ENCODE measurements at regions not wholly inside any gene's neighbourhood (a gene's known extent, or its start where the extent isn't known, plus 50 kb on each side); places are given as distances from the start of the nearest gene placed in this dataset.

DNA sequence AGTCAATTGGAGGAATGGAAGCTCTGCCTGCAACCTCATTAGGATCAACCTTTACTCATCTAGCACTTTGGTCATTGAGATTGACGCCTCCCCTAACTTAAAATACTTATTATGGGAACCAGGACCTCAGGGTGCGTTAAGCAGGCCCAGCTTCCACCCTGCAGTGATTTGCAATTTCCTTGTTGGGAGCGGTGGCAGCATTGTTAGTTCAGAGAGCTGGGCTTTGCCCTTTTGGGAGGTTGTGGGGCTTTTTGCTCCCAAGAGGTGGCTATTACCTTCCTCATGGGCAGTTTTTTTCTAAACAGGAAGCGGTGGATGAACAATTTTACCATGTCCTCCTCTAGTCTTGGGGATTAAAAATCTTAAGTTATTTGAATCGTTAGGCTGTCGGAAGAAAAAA is 60.9 kb downstream of the TMEM215 start:
- H3K4me2 ChIP-seq (ENCODE audit: insufficient read depth, low read length): no peak overlapping the region
- H3K36me3 ChIP-seq (ENCODE audit: insufficient read depth, low read length): no peaks in the 10 kb centered on the region
- no peaks in the 10 kb centered on the region for H3K79me2 ChIP-seq (ENCODE audit: insufficient read depth, low read length)
- H2AFZ ChIP-seq (ENCODE audit: low read length): no peak overlapping the region
- no peaks in the 10 kb centered on the region for H3K27me3 ChIP-seq (ENCODE audit: insufficient read depth, low read length)
- no peaks in the 10 kb centered on the region for H4K20me1 ChIP-seq (ENCODE audit: insufficient read depth, low read length)
- no peak overlapping the region for H3K27ac ChIP-seq (ENCODE audit: low read depth, low read length)
- H3K9me3 ChIP-seq (ENCODE audit: low read depth, low read length): no peaks in the 10 kb centered on the region
- H3K4me3 ChIP-seq (ENCODE audit: insufficient read depth, low read length): no peak overlapping the region
- H3K4me1 ChIP-seq (ENCODE audit: insufficient read depth, low read length): no peaks in the 10 kb centered on the region
- no peak for DNase-seq (ENCODE audit: insufficient read length, low spot score, missing footprints)
- TF ChIP-seq, protein P1, sequence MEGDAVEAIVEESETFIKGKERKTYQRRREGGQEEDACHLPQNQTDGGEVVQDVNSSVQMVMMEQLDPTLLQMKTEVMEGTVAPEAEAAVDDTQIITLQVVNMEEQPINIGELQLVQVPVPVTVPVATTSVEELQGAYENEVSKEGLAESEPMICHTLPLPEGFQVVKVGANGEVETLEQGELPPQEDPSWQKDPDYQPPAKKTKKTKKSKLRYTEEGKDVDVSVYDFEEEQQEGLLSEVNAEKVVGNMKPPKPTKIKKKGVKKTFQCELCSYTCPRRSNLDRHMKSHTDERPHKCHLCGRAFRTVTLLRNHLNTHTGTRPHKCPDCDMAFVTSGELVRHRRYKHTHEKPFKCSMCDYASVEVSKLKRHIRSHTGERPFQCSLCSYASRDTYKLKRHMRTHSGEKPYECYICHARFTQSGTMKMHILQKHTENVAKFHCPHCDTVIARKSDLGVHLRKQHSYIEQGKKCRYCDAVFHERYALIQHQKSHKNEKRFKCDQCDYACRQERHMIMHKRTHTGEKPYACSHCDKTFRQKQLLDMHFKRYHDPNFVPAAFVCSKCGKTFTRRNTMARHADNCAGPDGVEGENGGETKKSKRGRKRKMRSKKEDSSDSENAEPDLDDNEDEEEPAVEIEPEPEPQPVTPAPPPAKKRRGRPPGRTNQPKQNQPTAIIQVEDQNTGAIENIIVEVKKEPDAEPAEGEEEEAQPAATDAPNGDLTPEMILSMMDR (IDR thresholded peaks at IDR 0.05; ENCODE audit: extremely low read depth, low read depth, low read length): no peak

DNA sequence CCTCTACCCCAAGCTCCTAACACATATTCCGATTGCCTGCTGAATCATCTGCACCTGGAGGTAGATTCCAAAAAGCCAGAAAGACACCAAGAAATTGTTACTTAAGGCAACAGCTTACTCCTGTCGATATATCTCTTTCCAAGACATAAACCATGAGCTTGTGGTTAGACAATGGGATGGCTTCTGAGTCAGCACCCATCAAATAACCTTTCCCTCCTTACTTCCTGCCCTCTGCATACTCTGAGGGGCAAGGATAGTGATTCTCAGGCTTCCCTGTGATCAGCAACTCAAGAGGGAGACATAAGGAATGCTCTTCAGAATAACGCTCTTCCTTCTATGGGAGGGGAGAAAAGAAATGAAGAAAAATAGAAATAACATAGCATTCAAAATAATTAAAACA is 70.9 kb downstream of the TMEM215 start:
- DNase-seq (ENCODE audit: insufficient read length, low spot score, missing footprints): no peak
- H3K4me1 ChIP-seq (ENCODE audit: insufficient read depth, low read length): no peaks in the 10 kb centered on the region
- no peaks in the 10 kb centered on the region for H3K27me3 ChIP-seq (ENCODE audit: insufficient read depth, low read length)
- H3K27ac ChIP-seq (ENCODE audit: low read depth, low read length): no peak overlapping the region
- H2AFZ ChIP-seq (ENCODE audit: low read length): no peak overlapping the region
- H3K36me3 ChIP-seq (ENCODE audit: insufficient read depth, low read length): no peaks in the 10 kb centered on the region
- no peaks in the 10 kb centered on the region for H3K9me3 ChIP-seq (ENCODE audit: low read depth, low read length)
- TF ChIP-seq, protein P1 (IDR thresholded peaks at IDR 0.05; ENCODE audit: extremely low read depth, low read depth, low read length): no peak
- H3K4me2 ChIP-seq (ENCODE audit: insufficient read depth, low read length): no peak overlapping the region
- H3K4me3 ChIP-seq (ENCODE audit: insufficient read depth, low read length): no peak overlapping the region
- no peaks in the 10 kb centered on the region for H4K20me1 ChIP-seq (ENCODE audit: insufficient read depth, low read length)
- no peaks in the 10 kb centered on the region for H3K79me2 ChIP-seq (ENCODE audit: insufficient read depth, low read length)

- no peaks in the 10 kb centered on the region for H3K27me3 ChIP-seq (ENCODE audit: insufficient read depth, low read length)
- no peak overlapping the region for H2AFZ ChIP-seq (ENCODE audit: low read length)
- TF ChIP-seq, protein P1 (IDR thresholded peaks at IDR 0.05; ENCODE audit: extremely low read depth, low read depth, low read length): no peak
- no peaks in the 10 kb centered on the region for H3K36me3 ChIP-seq (ENCODE audit: insufficient read depth, low read length)
- H3K4me3 ChIP-seq (ENCODE audit: insufficient read depth, low read length): no peak overlapping the region
- H3K4me1 ChIP-seq (ENCODE audit: insufficient read depth, low read length): no peaks in the 10 kb centered on the region
- H4K20me1 ChIP-seq (ENCODE audit: insufficient read depth, low read length): no peaks in the 10 kb centered on the region
- no peak for DNase-seq (ENCODE audit: insufficient read length, low spot score, missing footprints)
- no peaks in the 10 kb centered on the region for H3K9me3 ChIP-seq (ENCODE audit: low read depth, low read length)
- no peak overlapping the region for H3K27ac ChIP-seq (ENCODE audit: low read depth, low read length)
- H3K79me2 ChIP-seq (ENCODE audit: insufficient read depth, low read length): no peaks in the 10 kb centered on the region
- H3K4me2 ChIP-seq (ENCODE audit: insufficient read depth, low read length): no peak overlapping the region
Measured at GRCh38 chr9:32855752-32856151, 72.4 kb downstream of the TMEM215 start.

DNA sequence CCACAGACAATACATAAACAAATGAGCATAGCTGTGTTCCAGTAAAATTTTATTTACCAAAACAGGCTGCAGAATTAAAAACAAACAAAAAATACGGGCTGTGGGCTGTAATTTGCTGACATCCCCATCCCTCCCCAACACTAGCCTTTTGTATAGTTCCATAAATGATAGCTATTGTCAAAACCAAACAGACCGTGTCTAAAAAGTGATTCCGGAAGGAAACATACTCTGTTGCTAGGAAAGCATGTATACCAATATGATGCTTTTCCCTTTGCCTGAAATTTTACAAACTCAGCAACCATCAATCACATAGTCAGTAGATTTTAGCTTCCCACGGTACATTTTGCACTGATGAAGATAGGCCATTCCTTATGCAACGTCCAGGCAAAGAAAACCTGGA is 80.0 kb downstream of the TMEM215 start:
- H3K4me2 ChIP-seq (ENCODE audit: insufficient read depth, low read length): no peak overlapping the region
- no peaks in the 10 kb centered on the region for H3K27me3 ChIP-seq (ENCODE audit: insufficient read depth, low read length)
- TF ChIP-seq, protein P1 (IDR thresholded peaks at IDR 0.05; ENCODE audit: extremely low read depth, low read depth, low read length): no peak
- H3K36me3 ChIP-seq (ENCODE audit: insufficient read depth, low read length): no peaks in the 10 kb centered on the region
- no peak overlapping the region for H3K27ac ChIP-seq (ENCODE audit: low read depth, low read length)
- H3K9me3 ChIP-seq (ENCODE audit: low read depth, low read length): no peaks in the 10 kb centered on the region
- no peak overlapping the region for H3K4me3 ChIP-seq (ENCODE audit: insufficient read depth, low read length)
- no peak for DNase-seq (ENCODE audit: insufficient read length, low spot score, missing footprints)
- H3K79me2 ChIP-seq (ENCODE audit: insufficient read depth, low read length): no peaks in the 10 kb centered on the region
- no peak overlapping the region for H2AFZ ChIP-seq (ENCODE audit: low read length)
- H3K4me1 ChIP-seq (ENCODE audit: insufficient read depth, low read length): no peaks in the 10 kb centered on the region
- no peaks in the 10 kb centered on the region for H4K20me1 ChIP-seq (ENCODE audit: insufficient read depth, low read length)
